GM18867 (cell line): ENCODE measurements at regions not wholly inside any gene's neighbourhood (a gene's known extent, or its start where the extent isn't known, plus 50 kb on each side); places are given as distances from the start of the nearest gene placed in this dataset.

Experiments used
- ATAC-seq: cut with Tn5 transposase; IDR thresholded peaks from one replicate; pipeline ENCODE4 v1.9.1; 2021; ENCODE audit warnings: mild to moderate bottlenecking, moderate library complexity; ENCODE audit not compliant: unreplicated experiment

- no peak for ATAC-seq
These were observed 57.7 kb upstream of the F3 start for GRCh38 chr1:94599095-94599813.

DNA sequence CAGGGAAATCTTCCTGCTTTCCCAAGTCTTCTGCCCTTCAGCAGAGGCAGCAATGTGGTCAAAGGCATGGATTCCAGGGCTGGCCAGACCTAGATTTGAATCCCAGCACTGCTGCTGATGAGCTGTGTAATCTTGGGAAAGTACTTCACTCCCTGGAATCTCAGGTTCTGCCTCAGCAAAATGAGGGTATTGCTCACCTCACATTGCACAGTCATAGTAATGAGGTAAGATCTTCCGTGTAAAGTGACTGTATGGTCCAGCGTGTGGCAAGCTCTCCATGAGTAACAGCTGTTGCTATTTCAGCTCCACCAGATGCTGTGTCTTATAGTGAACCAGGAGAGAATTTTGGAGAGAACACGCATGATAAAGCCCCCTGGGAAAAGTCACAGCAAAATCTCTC is 56.1 kb upstream of the F3 start:
- ATAC-seq, result no peak

GRCh38 chr1:94596260-94596659 is 54.7 kb upstream of the F3 start:
- ATAC-seq, result no peak

- no peak for ATAC-seq
These were observed 54.1 kb upstream of the F3 start for GRCh38 chr1:94595658-94596057.

- ATAC-seq, result no peak
These were observed 52.1 kb upstream of the F3 start for GRCh38 chr1:94593611-94594010.

GRCh38 chr1:94592571-94592920 is 51.0 kb upstream of the F3 start:
- no peak for ATAC-seq

- no peak for ATAC-seq
These were observed 50.4 kb upstream of the F3 start for GRCh38 chr1:94591823-94592570.
